ENCODE measurements at regions not wholly inside any gene's neighbourhood (a gene's known extent, or its start where the extent isn't known, plus 50 kb on each side); places are given as distances from the start of the nearest gene placed in this dataset.

- no peaks in the 10 kb centered on the region for H3K79me2 ChIP-seq (ENCODE audit: control insufficient read depth, insufficient read depth, low read length)
- H3K36me3 ChIP-seq (ENCODE audit: control insufficient read depth in 2 of 2, extremely low read depth in 1 of 2, insufficient read depth in 2 of 2, low read length in 2 of 2): no peaks in the 10 kb centered on the region
- no peak overlapping the region for H3K4me3 ChIP-seq (replicated peaks in 1 of 3; ENCODE audit: insufficient read depth in 1 of 3, low read depth in 1 of 3, low read length in 3 of 3)
- no peak overlapping the region for H3K9ac ChIP-seq (replicated peaks; ENCODE audit: extremely low read depth, insufficient read depth, low read length)
- POLR2A ChIA-PET: no interaction called here
- no peaks in the 10 kb centered on the region for H3K9me1 ChIP-seq (replicated peaks; ENCODE audit: control insufficient read depth, extremely low read depth, insufficient read depth, low read length)
- no peaks in the 10 kb centered on the region for H4K20me1 ChIP-seq (replicated peaks; ENCODE audit: control insufficient read depth, extremely low read depth, insufficient read depth, low read length)
- no peak overlapping the region for H2AFZ ChIP-seq (ENCODE audit: low read depth, low read length)
- no peaks in the 10 kb centered on the region for H3K27me3 ChIP-seq (ENCODE audit: control insufficient read depth in 2 of 2, insufficient read depth in 2 of 2, low read length in 2 of 2)
- intact Hi-C loops (cut with micrococcal nuclease) (no loop called here), dilution Hi-C loops (cut with MboI; ENCODE audit: extremely low pct_ligation_motif_present, low sequenced_read_pairs) (no loop called here)
- no TSS peak for BruUV-seq (replicated peaks)
- no peak for FAIRE-seq
- no peak overlapping the region for H3K4me2 ChIP-seq (ENCODE audit: insufficient read depth, low read length)
- no peak for DNase-seq (ENCODE audit: low read depth, low spot score)
- CTCF ChIA-PET: no interaction called here
- TF ChIP-seq GATA2 (IDR thresholded peaks at IDR 0.05; ENCODE audit: insufficient read depth, insufficient read length, low read depth, low read length): no peak
- no peak for TF ChIP-seq JUN (IDR thresholded peaks at IDR 0.05; ENCODE audit: borderline replicate concordance, insufficient read depth, insufficient read length, low read depth)
- no peak for TF ChIP-seq CTCF (IDR thresholded peaks at IDR 0.05; ENCODE audit: extremely low read depth in 1 of 2, insufficient read depth in 1 of 2, low read depth in 1 of 2, low read length in 2 of 2)
- TF ChIP-seq POLR2AphosphoS5 (IDR thresholded peaks at IDR 0.05; ENCODE audit: insufficient read depth, low read depth, low read length): no peak
- TF ChIP-seq EZH2 (IDR thresholded peaks at IDR 0.05; ENCODE audit: borderline replicate concordance, low read depth, low read length, severe bottlenecking): no peak
- TF ChIP-seq FOS (IDR thresholded peaks at IDR 0.05; ENCODE audit: borderline replicate concordance, insufficient read depth, low read length): no peak
- TF ChIP-seq MAX (IDR thresholded peaks at IDR 0.05; ENCODE audit: insufficient read depth, insufficient read length): no peak
- TF ChIP-seq POLR2A (IDR thresholded peaks at IDR 0.05; ENCODE audit: low read depth, low read length): no peak
- no peak for TF ChIP-seq MYC (IDR thresholded peaks at IDR 0.05; ENCODE audit: low read depth, low read length)
- no peak overlapping the region for H3K27ac ChIP-seq (ENCODE audit: insufficient read depth, low read depth, low read length)
- H3K4me1 ChIP-seq (ENCODE audit: control insufficient read depth, extremely low read depth, insufficient read depth, low read length): no peaks in the 10 kb centered on the region
- no peaks in the 10 kb centered on the region for H3K9me3 ChIP-seq (replicated peaks; ENCODE audit: control insufficient read depth, insufficient read depth, low read length)
Measured at GRCh38 chr10:128803790-128804189, 663.3 kb upstream of the MGMT start.
